Colonic mucosa (tissue), 4 donors: ENCODE measurements at regions not wholly inside any gene's neighbourhood (a gene's known extent, or its start where the extent isn't known, plus 50 kb on each side); places are given as distances from the start of the nearest gene placed in this dataset.
"Not testable (repeated sequence)": the region's sequence is repeated elsewhere in the genome, so short reads cannot be mapped to it uniquely, and the experiment has no call there.

Source experiments
- DNase-seq: peaks from one replicate; pipeline ENCODE4 v3.0.0-alpha.2; 2020
- H3K27ac ChIP-seq: fragments of 200-600 bp; one replicate; pipeline ENCODE4 v1.8.0; 2021
- H3K27me3 ChIP-seq: fragments of 200-600 bp; one replicate; pipeline ENCODE4 v1.8.0; 2021
- H3K36me3 ChIP-seq: fragments of 200-600 bp; one replicate; pipeline ENCODE4 v1.8.0; 2021
- H3K4me1 ChIP-seq: fragments of 200-600 bp; one replicate; pipeline ENCODE4 v1.8.0; 2021; ENCODE audit warnings: mild to moderate bottlenecking
- H3K4me3 ChIP-seq: fragments of 200-600 bp; one replicate; pipeline ENCODE4 v1.8.0; 2021
- H3K9ac ChIP-seq, 2 donors: one replicate each; pipeline ENCODE4 v1.7.0; 2013; ENCODE audit warnings: control low read depth in 2 of 2, low read depth in 2 of 2, low read length in 2 of 2
- H3K9me3 ChIP-seq: fragments of 200-600 bp; one replicate; pipeline ENCODE4 v1.8.0; 2021
- CTCF ChIP-seq: fragments of 200-600 bp; IDR thresholded peaks from one replicate; pipeline ENCODE4 v1.8.0; 2022; ENCODE audit warnings: antibody characterized with exemption, mild to moderate bottlenecking
- intact Hi-C: fragments of 100-400 bp; cut with DNase I; formaldehyde crosslinking; loops from one replicate; pipeline ENCODE4 v1.14.1; 2022
- donor health status: healthy.
- donor health status: DM: no; HTN: no; CAD: no.
- donor health status: DM: no; HTN: no; CAD: no.

GRCh38 chr2:242058116-242058680 lies 188.7 kb downstream of the RTP5 start:
- Histone ChIP-seq H3K4me3 (no peak overlapping the region), H3K27me3 (no peaks in the 10 kb centered on the region), H3K36me3 (no peaks in the 10 kb centered on the region), H3K9ac (no peak overlapping the region), H3K27ac (no peak overlapping the region), H3K4me1 (no peaks in the 10 kb centered on the region), H3K9me3 (no peaks in the 10 kb centered on the region)
- intact Hi-C loops: no loop called here
- TF ChIP-seq CTCF: no peak
- no peak for DNase-seq

GRCh38 chr2:242059566-242059965 lies 190.0 kb downstream of the RTP5 start:
- no peak for TF ChIP-seq CTCF
- intact Hi-C loops: no loop called here
- no peak for DNase-seq

GRCh38 chr2:242060212-242060835 lies 190.8 kb downstream of the RTP5 start:
- Histone ChIP-seq H3K9ac (no peak overlapping the region), H3K27me3 (no peaks in the 10 kb centered on the region), H3K9me3 (no peaks in the 10 kb centered on the region), H3K4me3 (no peak overlapping the region), H3K4me1 (no peaks in the 10 kb centered on the region), H3K36me3 (no peaks in the 10 kb centered on the region), H3K27ac (no peak overlapping the region)
- intact Hi-C loops: no loop called here
- no peak for TF ChIP-seq CTCF
- no peak for DNase-seq

More at GRCh38 chr2:242059566-242059965, 190.0 kb downstream of the RTP5 start:
- no peak overlapping the region for H3K27ac ChIP-seq
- H3K4me1 ChIP-seq: no peaks in the 10 kb centered on the region
- H3K27me3 ChIP-seq: no peaks in the 10 kb centered on the region
- H3K9me3 ChIP-seq: no peaks in the 10 kb centered on the region
- H3K9ac ChIP-seq: no peak overlapping the region
- no peaks in the 10 kb centered on the region for H3K36me3 ChIP-seq
- no peak overlapping the region for H3K4me3 ChIP-seq

GRCh38 chr2:242061930-242062329 lies 192.4 kb downstream of the RTP5 start:
- H3K27me3 ChIP-seq, intact Hi-C loops: not testable (repeated sequence)

GRCh38 chr2:242063436-242063835 lies 193.9 kb downstream of the RTP5 start:
- Histone ChIP-seq H3K9me3 (no peaks in the 10 kb centered on the region), H3K4me3 (no peak overlapping the region), H3K4me1 (no peaks in the 10 kb centered on the region), H3K36me3 (no peaks in the 10 kb centered on the region), H3K27me3 (no peaks in the 10 kb centered on the region), H3K27ac (no peak overlapping the region), H3K9ac (no peak overlapping the region)
- intact Hi-C loops: no loop called here
- no peak for TF ChIP-seq CTCF
- DNase-seq: no peak

More at GRCh38 chr2:242061930-242062329, 192.4 kb downstream of the RTP5 start:
- H3K36me3 ChIP-seq, H3K4me3 ChIP-seq, H3K9me3 ChIP-seq, H3K4me1 ChIP-seq, DNase-seq, H3K9ac ChIP-seq, H3K27ac ChIP-seq: not testable (repeated sequence)

- Histone ChIP-seq H3K9me3 (no peaks in the 10 kb centered on the region), H3K27me3 (no peaks in the 10 kb centered on the region), H3K9ac (no peak overlapping the region), H3K4me1 (no peaks in the 10 kb centered on the region), H3K36me3 (no peaks in the 10 kb centered on the region), H3K27ac (no peak overlapping the region), H3K4me3 (no peak overlapping the region)
- intact Hi-C loops: no loop called here
- no peak for DNase-seq
- TF ChIP-seq CTCF: no peak
Observed at GRCh38 chr2:242063850-242064249, 194.3 kb downstream of the RTP5 start.
